ENCODE measurements at regions not wholly inside any gene's neighbourhood (a gene's known extent, or its start where the extent isn't known, plus 50 kb on each side); places are given as distances from the start of the nearest gene placed in this dataset.

DNA sequence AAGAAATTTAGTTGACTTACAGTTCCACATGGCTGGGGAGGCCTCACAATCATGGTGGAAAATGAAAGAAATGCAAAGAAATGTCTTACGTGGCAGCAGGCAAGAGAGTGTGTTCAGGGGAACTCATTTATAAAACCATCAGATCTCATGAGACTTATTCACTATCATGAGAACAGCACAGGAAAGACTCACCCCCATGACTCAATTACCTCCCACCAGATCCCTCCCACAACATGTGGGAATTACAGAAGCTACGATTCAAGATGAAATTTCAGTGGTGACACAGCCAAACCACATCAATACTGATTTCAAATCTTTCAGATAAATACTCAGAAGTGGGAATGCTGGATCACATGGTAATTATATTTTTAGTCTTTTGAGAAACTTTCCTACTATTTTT, 1357.9 kb downstream of the SLITRK5 start:
- H3K4me3 ChIP-seq (ENCODE audit: low read depth, low read length) = no peak overlapping the region
- no peak for TF ChIP-seq CTCF (conservative IDR thresholded peaks at IDR 0.05; ENCODE audit: low read depth, low read length)
- no peak for DNase-seq (ENCODE audit: low read depth)

DNA sequence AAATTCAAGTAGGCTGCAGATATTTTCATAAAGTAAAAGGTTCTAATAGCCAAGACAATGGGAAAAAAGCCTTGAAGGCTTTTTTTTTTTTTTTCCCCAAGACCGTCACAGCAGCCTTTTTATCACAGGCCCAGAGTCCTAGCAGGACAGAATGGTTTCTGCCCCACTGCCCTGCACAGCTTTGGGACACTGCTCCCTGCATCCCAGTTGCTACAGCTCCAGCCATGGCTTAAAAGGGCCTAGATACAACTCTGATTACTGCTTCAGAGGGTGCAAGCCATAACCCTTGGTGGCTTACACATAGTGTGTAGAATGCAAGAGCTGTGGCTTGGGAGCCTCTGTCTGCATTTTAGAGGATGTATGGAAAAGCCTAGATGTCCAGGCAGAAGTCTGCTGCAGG, 1362.8 kb downstream of the SLITRK5 start:
- no peak for DNase-seq (ENCODE audit: low read depth)
- TF ChIP-seq CTCF (conservative IDR thresholded peaks at IDR 0.05; ENCODE audit: low read depth, low read length) = no peak
- no peak overlapping the region for H3K4me3 ChIP-seq (ENCODE audit: low read depth, low read length)

- DNase-seq (ENCODE audit: low read depth) = no peak
- no peak for TF ChIP-seq CTCF (conservative IDR thresholded peaks at IDR 0.05; ENCODE audit: low read depth, low read length)
- H3K4me3 ChIP-seq (ENCODE audit: low read depth, low read length) = no peak overlapping the region
These were observed 1381.5 kb downstream of the SLITRK5 start for GRCh38 chr13:89052699-89053098.

DNA sequence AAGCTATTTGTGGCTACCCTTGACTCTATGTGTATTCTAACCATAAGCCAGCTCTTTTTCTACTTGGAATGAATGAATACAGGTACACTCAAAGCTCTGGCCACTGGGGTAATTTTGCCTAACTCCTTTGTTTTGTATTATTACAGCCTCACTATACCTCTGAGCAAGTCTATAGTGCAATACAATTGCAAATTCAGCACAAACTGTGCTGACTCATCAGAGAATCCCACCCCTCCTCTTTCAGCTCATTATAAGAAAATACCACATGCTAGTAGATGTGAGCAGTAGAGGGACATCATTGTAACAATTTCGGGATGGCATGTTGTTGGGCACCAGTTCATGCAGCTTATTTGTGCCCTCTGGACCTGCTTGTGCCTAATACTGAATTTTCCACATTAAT, 1382.2 kb downstream of the SLITRK5 start:
- no peak overlapping the region for H3K4me3 ChIP-seq (ENCODE audit: low read depth, low read length)
- no peak for DNase-seq (ENCODE audit: low read depth)
- no peak for TF ChIP-seq CTCF (conservative IDR thresholded peaks at IDR 0.05; ENCODE audit: low read depth, low read length)

- TF ChIP-seq CTCF (conservative IDR thresholded peaks at IDR 0.05; ENCODE audit: low read depth, low read length) = no peak
- H3K4me3 ChIP-seq (ENCODE audit: low read depth, low read length) = no peak overlapping the region
- DNase-seq (ENCODE audit: low read depth) = no peak
These were observed 1386.1 kb downstream of the SLITRK5 start for GRCh38 chr13:89057274-89057673.

GRCh38 chr13:89057862-89058261, 1386.7 kb downstream of the SLITRK5 start:
- no peak for DNase-seq (ENCODE audit: low read depth)
- H3K4me3 ChIP-seq (ENCODE audit: low read depth, low read length) = no peak overlapping the region
- TF ChIP-seq CTCF (conservative IDR thresholded peaks at IDR 0.05; ENCODE audit: low read depth, low read length) = no peak

- no peak for TF ChIP-seq CTCF (conservative IDR thresholded peaks at IDR 0.05; ENCODE audit: low read depth, low read length)
- H3K4me3 ChIP-seq (ENCODE audit: low read depth, low read length) = no peak overlapping the region
- no peak for DNase-seq (ENCODE audit: low read depth)
These were observed 1390.7 kb downstream of the SLITRK5 start for GRCh38 chr13:89061821-89062220.

Data from epithelial cell of proximal tubule (primary cell).